ENCODE measurements at regions not wholly inside any gene's neighbourhood (a gene's known extent, or its start where the extent isn't known, plus 50 kb on each side); places are given as distances from the start of the nearest gene placed in this dataset.
A peak's percentile ranks its signal among the peaks of the same experiment; 100 is the strongest.

- no peak for DNase-seq (ENCODE audit: low read depth in 1 of 2, low spot score in 1 of 2)
- no peaks in the 10 kb centered on the region for H3K27me3 ChIP-seq
- no peak overlapping the region for H3K27ac ChIP-seq
- TF ChIP-seq, protein P1, sequence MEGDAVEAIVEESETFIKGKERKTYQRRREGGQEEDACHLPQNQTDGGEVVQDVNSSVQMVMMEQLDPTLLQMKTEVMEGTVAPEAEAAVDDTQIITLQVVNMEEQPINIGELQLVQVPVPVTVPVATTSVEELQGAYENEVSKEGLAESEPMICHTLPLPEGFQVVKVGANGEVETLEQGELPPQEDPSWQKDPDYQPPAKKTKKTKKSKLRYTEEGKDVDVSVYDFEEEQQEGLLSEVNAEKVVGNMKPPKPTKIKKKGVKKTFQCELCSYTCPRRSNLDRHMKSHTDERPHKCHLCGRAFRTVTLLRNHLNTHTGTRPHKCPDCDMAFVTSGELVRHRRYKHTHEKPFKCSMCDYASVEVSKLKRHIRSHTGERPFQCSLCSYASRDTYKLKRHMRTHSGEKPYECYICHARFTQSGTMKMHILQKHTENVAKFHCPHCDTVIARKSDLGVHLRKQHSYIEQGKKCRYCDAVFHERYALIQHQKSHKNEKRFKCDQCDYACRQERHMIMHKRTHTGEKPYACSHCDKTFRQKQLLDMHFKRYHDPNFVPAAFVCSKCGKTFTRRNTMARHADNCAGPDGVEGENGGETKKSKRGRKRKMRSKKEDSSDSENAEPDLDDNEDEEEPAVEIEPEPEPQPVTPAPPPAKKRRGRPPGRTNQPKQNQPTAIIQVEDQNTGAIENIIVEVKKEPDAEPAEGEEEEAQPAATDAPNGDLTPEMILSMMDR (IDR thresholded peaks at IDR 0.05; ENCODE audit: low read depth, low read length) = no peak
- H3K4me3 ChIP-seq = no peak overlapping the region
- H3K4me1 ChIP-seq (ENCODE audit: low read depth) = no peaks in the 10 kb centered on the region
- H3K36me3 ChIP-seq = no peaks in the 10 kb centered on the region
- no peaks in the 10 kb centered on the region for H3K9me3 ChIP-seq (ENCODE audit: low read depth)
Observed at GRCh38 chr2:145206496-145207281, 686.8 kb upstream of the ZEB2 start.

GRCh38 chr2:145203891-145204290 is 684.0 kb upstream of the ZEB2 start:
- TF ChIP-seq, protein P1 (IDR thresholded peaks at IDR 0.05; ENCODE audit: low read depth, low read length) = no peak

GRCh38 chr2:145199827-145200706 is 680.1 kb upstream of the ZEB2 start:
- Histone ChIP-seq H3K27me3 (no peaks in the 10 kb centered on the region), H3K27ac (no peak overlapping the region), H3K4me1 (ENCODE audit: low read depth) (no peaks in the 10 kb centered on the region), H3K9me3 (ENCODE audit: low read depth) (no peaks in the 10 kb centered on the region), H3K36me3 (no peaks in the 10 kb centered on the region), H3K4me3 (no peak overlapping the region)
- TF ChIP-seq, protein P1 (IDR thresholded peaks at IDR 0.05; ENCODE audit: low read depth, low read length) = no peak
- no peak for DNase-seq (ENCODE audit: low read depth in 1 of 2, low spot score in 1 of 2)

More at GRCh38 chr2:145203891-145204290, 684.0 kb upstream of the ZEB2 start:
- H3K4me3 ChIP-seq = no peak overlapping the region
- H3K9me3 ChIP-seq (ENCODE audit: low read depth) = no peaks in the 10 kb centered on the region
- H3K36me3 ChIP-seq = no peaks in the 10 kb centered on the region
- no peaks in the 10 kb centered on the region for H3K27me3 ChIP-seq
- DNase-seq (ENCODE audit: low read depth in 1 of 2, low spot score in 1 of 2) = no peak
- H3K27ac ChIP-seq = no peak overlapping the region
- no peaks in the 10 kb centered on the region for H3K4me1 ChIP-seq (ENCODE audit: low read depth)

- H3K4me3 ChIP-seq = no peak overlapping the region
- H3K4me1 ChIP-seq (ENCODE audit: low read depth) = no peaks in the 10 kb centered on the region
- DNase-seq (ENCODE audit: low read depth in 1 of 2, low spot score in 1 of 2) = peak in 1 of 2 donors; percentile 21
- no peak overlapping the region for H3K27ac ChIP-seq
- no peaks in the 10 kb centered on the region for H3K9me3 ChIP-seq (ENCODE audit: low read depth)
- TF ChIP-seq, protein P1 (IDR thresholded peaks at IDR 0.05; ENCODE audit: low read depth, low read length) = no peak
- no peaks in the 10 kb centered on the region for H3K36me3 ChIP-seq
- H3K27me3 ChIP-seq = no peaks in the 10 kb centered on the region
Observed at GRCh38 chr2:145199042-145199441, 679.1 kb upstream of the ZEB2 start.

GRCh38 chr2:145198555-145198954 is 678.6 kb upstream of the ZEB2 start:
- Histone ChIP-seq H3K36me3 (no peaks in the 10 kb centered on the region), H3K9me3 (ENCODE audit: low read depth) (no peaks in the 10 kb centered on the region), H3K4me3 (no peak overlapping the region), H3K4me1 (ENCODE audit: low read depth) (no peaks in the 10 kb centered on the region), H3K27me3 (no peaks in the 10 kb centered on the region), H3K27ac (no peak overlapping the region)
- DNase-seq (ENCODE audit: low read depth in 1 of 2, low spot score in 1 of 2) = no peak
- TF ChIP-seq, protein P1 (IDR thresholded peaks at IDR 0.05; ENCODE audit: low read depth, low read length) = no peak
